Right lobe of liver (tissue), 6 donors: ENCODE measurements at regions not wholly inside any gene's neighbourhood (a gene's known extent, or its start where the extent isn't known, plus 50 kb on each side); places are given as distances from the start of the nearest gene placed in this dataset.
"Not testable (repeated sequence)": the region's sequence is repeated elsewhere in the genome, so short reads cannot be mapped to it uniquely, and the experiment has no call there.

Experiments used
- ATAC-seq, 4 donors: fragments of 200-7000 bp; cut with Tn5 transposase; one replicate each; pipeline ENCODE4 v1.9.1; 2020; ENCODE audit warnings: mild to moderate bottlenecking in 4 of 4, moderate library complexity in 4 of 4
- DNase-seq, 3 donors: peaks; one replicate each; pipeline ENCODE4 v3.0.0-alpha.2; 2020
- H3K27ac ChIP-seq, 3 donors: fragments of 200-600 bp; one replicate each; pipeline ENCODE4 v1.8.0; 2022
- H3K27me3 ChIP-seq, 2 donors: fragments of 200-600 bp; one replicate each; pipeline ENCODE4 v1.8.0; 2022
- H3K36me3 ChIP-seq, 4 donors: fragments of 200-600 bp; sonication (generic) in 1 of 4; one replicate each; pipeline versions ENCODE4 v1.5.1 to v1.8.0; 2017 to 2022; ENCODE audit warnings: control low read depth in 1 of 4
- H3K4me1 ChIP-seq, 4 donors: fragments of 200-600 bp; sonication (generic) in 1 of 4; one replicate each; pipeline versions ENCODE4 v1.5.1 to v1.8.0; 2017 to 2022; ENCODE audit warnings: control low read depth in 1 of 4
- H3K4me3 ChIP-seq, 3 donors: fragments of 200-600 bp; one replicate each; pipeline ENCODE4 v1.8.0; 2022
- H3K9me3 ChIP-seq, 4 donors: fragments of 200-600 bp; sonication (generic) in 1 of 4; one replicate each; pipeline versions ENCODE4 v1.5.1 to v1.8.0; 2017 to 2022; ENCODE audit warnings: control low read depth in 1 of 4
- POLR2A ChIP-seq: fragments of 450-650 bp; IDR thresholded peaks from one replicate; pipeline ENCODE4 v1.6.1; 2017; ENCODE audit warnings: antibody characterized with exemption, mild to moderate bottlenecking
- WGBS: methylation state at CpG from one replicate; pipeline ENCODE4 v1.1.6; 2018; ENCODE audit warnings: low coverage, low lambda C conversion rate; ENCODE audit not compliant: insufficient coverage; ENCODE audit errors: missing lambda C conversion rate; 5-methylcytosine and 5-hydroxymethylcytosine counted together
- intact Hi-C, 2 donors: fragments of 100-400 bp; cut with DNase I; formaldehyde crosslinking; loops; one replicate each; pipeline versions ENCODE4 v1.11.2 to v1.14.1; 2022
- TF ChIP-seq, protein P1 (sequence below), 4 donors: fragments of 200-600 bp in 3 of 4; fragments of 450-650 bp in 1 of 4; IDR thresholded peaks; one replicate each; pipeline versions ENCODE4 v1.5.1 to v1.8.0; 2016 to 2022; ENCODE audit warnings: antibody characterized with exemption in 4 of 4, mild to moderate bottlenecking in 2 of 4
- donor health status: DM: no; HTN: yes; CAD: no.
- donor health status: DM: no; HTN: no; CAD: no.
- donor health status: DM: no; HTN: no; CAD: no.
- donor health status: DM: no; HTN: yes; CAD: no.
- donor health status: DM: no; HTN: yes; CAD: no.

DNA sequence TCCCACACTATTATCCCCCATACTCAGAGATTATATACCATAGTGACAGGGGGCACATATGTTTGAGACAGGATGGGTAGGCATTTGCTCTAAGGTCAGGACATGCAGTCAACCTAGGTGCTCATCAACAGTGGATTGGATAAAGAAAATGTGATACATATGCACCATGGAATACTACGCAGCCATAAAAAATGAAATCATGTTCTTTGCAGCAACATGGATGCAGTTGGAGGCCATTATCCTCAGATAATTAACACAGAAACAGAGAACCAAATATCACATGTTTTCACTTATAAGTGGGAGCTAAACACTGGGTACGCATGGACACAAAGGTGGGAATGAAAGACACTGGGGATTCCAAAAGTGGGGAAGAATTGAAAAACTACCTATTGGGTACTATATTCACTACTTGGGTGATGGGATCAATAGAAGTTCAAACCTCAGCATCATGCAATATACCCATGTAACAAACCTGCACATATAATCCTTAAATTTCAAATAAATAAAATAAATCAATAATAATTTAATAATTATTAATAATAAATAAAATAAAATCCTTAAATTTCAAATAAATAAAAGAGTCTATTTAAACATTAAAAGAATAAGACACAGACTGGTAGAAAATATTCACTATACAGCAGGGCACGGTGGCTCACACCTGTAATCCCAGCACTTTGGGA, 160.1 kb upstream of the CNOT2 start:
- intact Hi-C loops, result no loop called here
- no peaks in the 10 kb centered on the region for H3K27me3 ChIP-seq
- no peak overlapping the region for H3K27ac ChIP-seq
- no peak for TF ChIP-seq POLR2A
- TF ChIP-seq, protein P1, sequence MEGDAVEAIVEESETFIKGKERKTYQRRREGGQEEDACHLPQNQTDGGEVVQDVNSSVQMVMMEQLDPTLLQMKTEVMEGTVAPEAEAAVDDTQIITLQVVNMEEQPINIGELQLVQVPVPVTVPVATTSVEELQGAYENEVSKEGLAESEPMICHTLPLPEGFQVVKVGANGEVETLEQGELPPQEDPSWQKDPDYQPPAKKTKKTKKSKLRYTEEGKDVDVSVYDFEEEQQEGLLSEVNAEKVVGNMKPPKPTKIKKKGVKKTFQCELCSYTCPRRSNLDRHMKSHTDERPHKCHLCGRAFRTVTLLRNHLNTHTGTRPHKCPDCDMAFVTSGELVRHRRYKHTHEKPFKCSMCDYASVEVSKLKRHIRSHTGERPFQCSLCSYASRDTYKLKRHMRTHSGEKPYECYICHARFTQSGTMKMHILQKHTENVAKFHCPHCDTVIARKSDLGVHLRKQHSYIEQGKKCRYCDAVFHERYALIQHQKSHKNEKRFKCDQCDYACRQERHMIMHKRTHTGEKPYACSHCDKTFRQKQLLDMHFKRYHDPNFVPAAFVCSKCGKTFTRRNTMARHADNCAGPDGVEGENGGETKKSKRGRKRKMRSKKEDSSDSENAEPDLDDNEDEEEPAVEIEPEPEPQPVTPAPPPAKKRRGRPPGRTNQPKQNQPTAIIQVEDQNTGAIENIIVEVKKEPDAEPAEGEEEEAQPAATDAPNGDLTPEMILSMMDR (IDR thresholded peaks at IDR 0.05), result no peak
- no peaks in the 10 kb centered on the region for H3K36me3 ChIP-seq
- H3K4me3 ChIP-seq, result no peak overlapping the region
- 75% methylated on average over 3 of the region's 3 CpGs for WGBS
- H3K9me3 ChIP-seq, result no peaks in the 10 kb centered on the region
- no peaks in the 10 kb centered on the region for H3K4me1 ChIP-seq
- DNase-seq (no peak), ATAC-seq (no peak)

GRCh38 chr12:70083677-70084020, 159.6 kb upstream of the CNOT2 start:
- 79% methylated on average over 3 of the region's 4 CpGs for WGBS
- H3K4me3 ChIP-seq, result no peak overlapping the region
- ATAC-seq, result no peak
- H3K27ac ChIP-seq, result no peak overlapping the region
- H3K27me3 ChIP-seq, result no peaks in the 10 kb centered on the region
- H3K4me1 ChIP-seq, result no peaks in the 10 kb centered on the region
- no peaks in the 10 kb centered on the region for H3K9me3 ChIP-seq
- intact Hi-C loops, result no loop called here
- no peaks in the 10 kb centered on the region for H3K36me3 ChIP-seq
- no peak for DNase-seq
- TF ChIP-seq POLR2A, result no peak
- TF ChIP-seq, protein P1 (IDR thresholded peaks at IDR 0.05), result no peak

DNA sequence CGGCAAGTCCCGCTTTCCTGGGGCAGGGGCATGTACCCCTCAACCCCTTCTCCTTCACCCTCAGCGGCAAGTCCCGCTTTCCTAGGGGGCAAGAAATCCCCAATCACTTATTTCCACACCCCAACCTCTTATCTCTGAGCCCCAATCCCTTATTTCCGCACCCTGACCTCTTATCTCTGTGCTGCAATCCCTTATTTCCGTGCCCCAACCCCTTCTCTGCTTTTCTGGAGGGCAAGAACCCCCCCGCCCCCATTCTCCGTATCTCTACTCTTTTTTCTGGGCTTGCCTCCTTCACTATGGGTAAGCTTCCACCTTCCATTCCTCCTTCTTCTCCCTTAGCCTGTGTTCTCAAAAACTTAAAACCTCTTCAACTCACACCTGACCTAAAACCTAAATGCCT, 156.9 kb upstream of the CNOT2 start:
- H3K9me3 ChIP-seq, intact Hi-C loops, H3K27ac ChIP-seq, DNase-seq, H3K27me3 ChIP-seq, H3K4me3 ChIP-seq, ATAC-seq, H3K4me1 ChIP-seq, H3K36me3 ChIP-seq: not testable (repeated sequence)
- 64% methylated on average over 6 of the region's 8 CpGs for WGBS

GRCh38 chr12:70091021-70091521, 152.2 kb upstream of the CNOT2 start:
- Histone ChIP-seq H3K4me3 (no peak overlapping the region), H3K27ac (no peak overlapping the region), H3K27me3 (no peaks in the 10 kb centered on the region), H3K4me1 (no peaks in the 10 kb centered on the region), H3K36me3 (no peaks in the 10 kb centered on the region), H3K9me3 (no peaks in the 10 kb centered on the region)
- DNase-seq, result no peak
- TF ChIP-seq POLR2A, result no peak
- intact Hi-C loops, result no loop called here
- 23% methylated on average over 3 of the region's 4 CpGs for WGBS
- no peak for ATAC-seq

- Histone ChIP-seq H3K4me1 (no peaks in the 10 kb centered on the region), H3K36me3 (no peaks in the 10 kb centered on the region), H3K27ac (no peak overlapping the region), H3K4me3 (no peak overlapping the region), H3K27me3 (no peaks in the 10 kb centered on the region), H3K9me3 (no peaks in the 10 kb centered on the region)
- ATAC-seq (no peak), DNase-seq (no peak)
- TF ChIP-seq, protein P1 (IDR thresholded peaks at IDR 0.05), result no peak
- no peak for TF ChIP-seq POLR2A
- intact Hi-C loops, result no loop called here
- 68% methylated on average over 2 of the region's 2 CpGs for WGBS
Measured at GRCh38 chr12:70094467-70094866, 148.8 kb upstream of the CNOT2 start.
